ENCODE measurements at regions not wholly inside any gene's neighbourhood (a gene's known extent, or its start where the extent isn't known, plus 50 kb on each side); places are given as distances from the start of the nearest gene placed in this dataset.

GRCh38 chr14:97312910-97313309 lies 515.7 kb downstream of the VRK1 start (continued):
- TF ChIP-seq INSM2 (tag by site-specific recombination; IDR thresholded peaks at IDR 0.05) (no peak), ZFP37 (tag by site-specific recombination; IDR thresholded peaks at IDR 0.05) (no peak), TCF7L2 (IDR thresholded peaks at IDR 0.05; ENCODE audit: borderline replicate concordance, low read depth, low read length) (no peak)

DNA sequence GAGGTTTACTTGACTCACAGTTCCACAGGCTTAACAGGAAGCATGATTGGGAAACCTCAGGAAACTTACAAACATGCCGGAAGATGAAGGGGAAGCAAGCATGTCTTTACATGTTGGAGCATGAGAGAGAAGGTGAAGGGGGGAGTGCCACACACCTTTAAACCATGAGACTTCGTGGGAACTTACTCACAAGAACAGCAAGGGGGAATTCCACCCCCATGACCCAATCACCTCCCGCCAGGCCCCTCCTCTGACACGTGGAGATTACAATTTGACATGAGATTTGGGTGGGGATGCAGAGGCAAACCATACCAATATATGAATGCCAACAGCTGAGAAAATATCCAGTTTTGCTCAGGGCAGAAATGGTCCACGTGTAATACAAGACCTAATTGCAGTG lies 518.6 kb downstream of the VRK1 start:
- TF ChIP-seq ZNF670 (tag by site-specific recombination; IDR thresholded peaks at IDR 0.05; ENCODE audit: low read depth) (no peak), ZNF48 (tag by site-specific recombination; IDR thresholded peaks at IDR 0.05) (no peak), ZNF514 (tag by site-specific recombination; IDR thresholded peaks at IDR 0.05) (no peak), ZFP37 (tag by site-specific recombination; IDR thresholded peaks at IDR 0.05) (no peak), HOXA7 (CRISPR knock-in tag; IDR thresholded peaks at IDR 0.05; ENCODE audit: borderline replicate concordance) (no peak), ZNF426 (tag by site-specific recombination; IDR thresholded peaks at IDR 0.05) (no peak), ZNF501 (tag by site-specific recombination; IDR thresholded peaks at IDR 0.05) (no peak), TRIM28 (IDR thresholded peaks at IDR 0.05; ENCODE audit: borderline replicate concordance, low read length) (no peak)
- TF ChIP-seq, protein P1, sequence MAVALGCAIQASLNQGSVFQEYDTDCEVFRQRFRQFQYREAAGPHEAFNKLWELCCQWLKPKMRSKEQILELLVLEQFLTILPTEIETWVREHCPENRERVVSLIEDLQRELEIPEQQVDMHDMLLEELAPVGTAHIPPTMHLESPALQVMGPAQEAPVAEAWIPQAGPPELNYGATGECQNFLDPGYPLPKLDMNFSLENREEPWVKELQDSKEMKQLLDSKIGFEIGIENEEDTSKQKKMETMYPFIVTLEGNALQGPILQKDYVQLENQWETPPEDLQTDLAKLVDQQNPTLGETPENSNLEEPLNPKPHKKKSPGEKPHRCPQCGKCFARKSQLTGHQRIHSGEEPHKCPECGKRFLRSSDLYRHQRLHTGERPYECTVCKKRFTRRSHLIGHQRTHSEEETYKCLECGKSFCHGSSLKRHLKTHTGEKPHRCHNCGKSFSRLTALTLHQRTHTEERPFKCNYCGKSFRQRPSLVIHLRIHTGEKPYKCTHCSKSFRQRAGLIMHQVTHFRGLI (tag by site-specific recombination; IDR thresholded peaks at IDR 0.05) = no peak
- Histone ChIP-seq H3K9me3 (ENCODE audit: control insufficient read depth, insufficient read depth, low read depth, low read length) (no peaks in the 10 kb centered on the region; the same call in 1 of the 2 replicates), H3K4me3 (ENCODE audit: low read depth, low read length) (no peak overlapping the region), H3K4me1 (ENCODE audit: control insufficient read depth, insufficient read depth, low read length) (no peaks in the 10 kb centered on the region), H3K36me3 (ENCODE audit: control insufficient read depth in 2 of 2, insufficient read depth in 1 of 2, low read length in 2 of 2) (no peaks in the 10 kb centered on the region), H3K27ac (ENCODE audit: extremely low read depth, low read depth, low read length) (no peak overlapping the region)
- POLR2A ChIA-PET = no interaction called here
- CTCF ChIA-PET = no interaction called here

DNA sequence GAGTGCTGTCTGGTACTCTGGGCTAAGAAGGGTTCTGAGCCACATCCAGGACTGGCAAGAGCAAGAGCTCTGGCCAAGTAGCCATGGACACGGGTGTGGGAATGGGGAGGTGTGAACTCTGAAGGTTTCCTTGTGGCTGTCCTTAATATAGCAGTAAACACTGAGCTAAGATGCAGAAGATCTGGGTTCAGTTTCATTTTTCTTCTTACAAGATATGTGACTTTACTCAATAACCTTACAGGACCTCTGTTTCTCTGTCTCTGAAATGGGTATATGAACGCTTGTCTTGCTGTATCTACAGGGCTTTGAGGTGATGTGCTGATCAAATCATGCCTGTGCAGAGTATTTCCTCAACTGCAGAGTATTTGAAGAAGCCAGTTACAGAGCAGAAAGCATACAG lies 521.2 kb downstream of the VRK1 start:
- H3K27ac ChIP-seq (ENCODE audit: extremely low read depth, low read depth, low read length) = no peak overlapping the region
- ChIA-PET CTCF (interaction anchor here (0.6 to 0.7 kb wide), 2 partner anchors 19 to 425 kb away, joined by 3 read pairs; no protein-coding TSS in a partner anchor), POLR2A (no interaction called here)
- H3K9me3 ChIP-seq (ENCODE audit: control insufficient read depth, insufficient read depth, low read depth, low read length) = no peaks in the 10 kb centered on the region; the same call in 1 of the 2 replicates
- no peaks in the 10 kb centered on the region for H3K36me3 ChIP-seq (ENCODE audit: control insufficient read depth in 2 of 2, insufficient read depth in 1 of 2, low read length in 2 of 2)
- TF ChIP-seq MYNN (tag by site-specific recombination; IDR thresholded peaks at IDR 0.05; ENCODE audit: borderline replicate concordance) (no peak), ZNF514 (tag by site-specific recombination; IDR thresholded peaks at IDR 0.05) (no peak), FEZF1 (tag by site-specific recombination; IDR thresholded peaks at IDR 0.05) (no peak), ZFP3 (tag by site-specific recombination; IDR thresholded peaks at IDR 0.05; ENCODE audit: low read depth) (no peak), ZNF548 (tag by site-specific recombination; IDR thresholded peaks at IDR 0.05) (no peak), SCRT1 (tag by site-specific recombination; IDR thresholded peaks at IDR 0.05; ENCODE audit: borderline replicate concordance) (no peak), TSHZ1 (tag by site-specific recombination; IDR thresholded peaks at IDR 0.05; ENCODE audit: borderline replicate concordance) (no peak), ZNF214 (tag by site-specific recombination; IDR thresholded peaks at IDR 0.05; ENCODE audit: borderline replicate concordance) (no peak), ZNF138 (tag by site-specific recombination; IDR thresholded peaks at IDR 0.05; ENCODE audit: borderline replicate concordance) (no peak), ZNF843 (tag by site-specific recombination; IDR thresholded peaks at IDR 0.05) (no peak)
- TF ChIP-seq, protein P1 (tag by site-specific recombination; IDR thresholded peaks at IDR 0.05) = no peak
- no peaks in the 10 kb centered on the region for H3K4me1 ChIP-seq (ENCODE audit: control insufficient read depth, insufficient read depth, low read length)
- no peak overlapping the region for H3K4me3 ChIP-seq (ENCODE audit: low read depth, low read length)
